Lower lobe of right lung (tissue), 2 donors: ENCODE measurements at regions not wholly inside any gene's neighbourhood (a gene's known extent, or its start where the extent isn't known, plus 50 kb on each side); places are given as distances from the start of the nearest gene placed in this dataset.

Experiments
- ATAC-seq, 2 donors: fragments of 200-7000 bp; cut with Tn5 transposase; one replicate each; pipeline ENCODE4 v1.9.1; 2020 to 2022; ENCODE audit warnings: mild to moderate bottlenecking in 2 of 2, moderate library complexity in 2 of 2
- DNase-seq: peaks from one replicate; pipeline ENCODE4 v3.0.0-alpha.2; 2020
- H3K27ac ChIP-seq: fragments of 200-600 bp; one replicate; pipeline ENCODE4 v1.8.0; 2022
- H3K27me3 ChIP-seq: fragments of 200-600 bp; one replicate; pipeline ENCODE4 v1.8.0; 2022; ENCODE audit warnings: low read depth
- H3K36me3 ChIP-seq: fragments of 200-600 bp; one replicate; pipeline ENCODE4 v1.8.0; 2022; ENCODE audit warnings: mild to moderate bottlenecking
- H3K4me1 ChIP-seq: fragments of 200-600 bp; one replicate; pipeline ENCODE4 v1.8.0; 2022
- H3K4me3 ChIP-seq: fragments of 200-600 bp; one replicate; pipeline ENCODE4 v1.8.0; 2022; ENCODE audit warnings: mild to moderate bottlenecking
- H3K9me3 ChIP-seq: fragments of 200-600 bp; one replicate; pipeline ENCODE4 v1.8.0; 2022
- intact Hi-C: fragments of 100-400 bp; cut with DNase I; formaldehyde crosslinking; loops from one replicate; pipeline ENCODE4 v1.11.0; 2022
- TF ChIP-seq, protein P1 (sequence below): fragments of 200-600 bp; IDR thresholded peaks from one replicate; pipeline ENCODE4 v1.8.0; 2022; ENCODE audit warnings: antibody characterized with exemption, mild to moderate bottlenecking
- donor health status: DM: no; HTN: yes; CAD: no; lungs with severe emphysema.

GRCh38 chr4:115376866-115377265 is 263.4 kb upstream of the NDST4 start:
- H3K9me3 ChIP-seq, result no peaks in the 10 kb centered on the region
- ATAC-seq (no peak), DNase-seq (no peak)
- no peak overlapping the region for H3K27ac ChIP-seq
- H3K4me1 ChIP-seq, result no peaks in the 10 kb centered on the region
- TF ChIP-seq, protein P1, sequence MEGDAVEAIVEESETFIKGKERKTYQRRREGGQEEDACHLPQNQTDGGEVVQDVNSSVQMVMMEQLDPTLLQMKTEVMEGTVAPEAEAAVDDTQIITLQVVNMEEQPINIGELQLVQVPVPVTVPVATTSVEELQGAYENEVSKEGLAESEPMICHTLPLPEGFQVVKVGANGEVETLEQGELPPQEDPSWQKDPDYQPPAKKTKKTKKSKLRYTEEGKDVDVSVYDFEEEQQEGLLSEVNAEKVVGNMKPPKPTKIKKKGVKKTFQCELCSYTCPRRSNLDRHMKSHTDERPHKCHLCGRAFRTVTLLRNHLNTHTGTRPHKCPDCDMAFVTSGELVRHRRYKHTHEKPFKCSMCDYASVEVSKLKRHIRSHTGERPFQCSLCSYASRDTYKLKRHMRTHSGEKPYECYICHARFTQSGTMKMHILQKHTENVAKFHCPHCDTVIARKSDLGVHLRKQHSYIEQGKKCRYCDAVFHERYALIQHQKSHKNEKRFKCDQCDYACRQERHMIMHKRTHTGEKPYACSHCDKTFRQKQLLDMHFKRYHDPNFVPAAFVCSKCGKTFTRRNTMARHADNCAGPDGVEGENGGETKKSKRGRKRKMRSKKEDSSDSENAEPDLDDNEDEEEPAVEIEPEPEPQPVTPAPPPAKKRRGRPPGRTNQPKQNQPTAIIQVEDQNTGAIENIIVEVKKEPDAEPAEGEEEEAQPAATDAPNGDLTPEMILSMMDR, result no peak
- H3K27me3 ChIP-seq, result no peaks in the 10 kb centered on the region
- no peak overlapping the region for H3K4me3 ChIP-seq
- intact Hi-C loops, result no loop called here
- no peaks in the 10 kb centered on the region for H3K36me3 ChIP-seq

DNA sequence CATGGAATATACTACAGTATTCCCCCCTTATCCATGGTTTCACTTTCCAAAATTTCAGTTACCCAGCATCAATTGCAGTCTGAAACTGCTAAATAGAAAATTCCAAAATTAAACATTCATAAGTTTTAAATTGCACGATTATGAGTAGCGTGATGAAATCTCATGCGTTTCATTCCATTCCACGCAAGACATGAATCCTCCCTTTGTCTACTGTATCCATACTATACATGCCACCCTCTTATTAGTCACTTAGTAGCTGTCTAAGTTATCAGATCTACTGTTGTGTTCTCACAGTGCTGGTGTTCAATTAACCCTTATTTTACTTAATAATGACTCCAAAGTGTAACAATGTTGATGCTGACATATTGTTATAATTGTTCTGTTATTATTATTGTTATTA is 261.2 kb upstream of the NDST4 start:
- Histone ChIP-seq H3K4me3 (no peak overlapping the region), H3K9me3 (no peaks in the 10 kb centered on the region), H3K27me3 (no peaks in the 10 kb centered on the region), H3K27ac (no peak overlapping the region), H3K36me3 (no peaks in the 10 kb centered on the region), H3K4me1 (no peaks in the 10 kb centered on the region)
- DNase-seq, result no peak
- intact Hi-C loops, result no loop called here
- TF ChIP-seq, protein P1, result no peak
- ATAC-seq, result no peak

- TF ChIP-seq, protein P1, result no peak
- Histone ChIP-seq H3K27ac (no peak overlapping the region), H3K4me1 (no peaks in the 10 kb centered on the region), H3K27me3 (no peaks in the 10 kb centered on the region), H3K9me3 (no peaks in the 10 kb centered on the region), H3K4me3 (no peak overlapping the region), H3K36me3 (no peaks in the 10 kb centered on the region)
- ATAC-seq (no peak), DNase-seq (no peak)
- intact Hi-C loops, result no loop called here
Observed at GRCh38 chr4:115370490-115370889, 257.1 kb upstream of the NDST4 start.

DNA sequence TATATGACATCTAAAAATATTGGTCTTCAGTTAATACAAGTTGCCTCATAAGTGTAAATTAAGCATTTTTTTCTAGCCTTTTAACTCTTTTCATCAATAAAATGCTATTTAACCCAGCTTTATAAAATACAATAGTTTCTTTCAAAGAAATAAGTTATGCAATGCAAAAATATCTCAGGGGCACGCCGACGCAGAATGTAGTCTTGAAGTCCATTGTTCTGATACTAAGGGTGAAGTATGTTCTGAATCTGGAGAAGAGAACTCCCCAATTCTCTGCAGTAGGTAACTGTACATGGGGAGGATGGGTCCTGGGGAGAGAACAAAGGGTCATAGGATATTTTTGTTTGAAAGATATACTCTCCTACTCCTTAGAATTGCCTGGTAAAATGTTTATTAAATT is 256.6 kb upstream of the NDST4 start:
- Histone ChIP-seq H3K4me3 (no peak overlapping the region), H3K4me1 (no peaks in the 10 kb centered on the region), H3K36me3 (no peaks in the 10 kb centered on the region), H3K27me3 (no peaks in the 10 kb centered on the region), H3K9me3 (no peaks in the 10 kb centered on the region), H3K27ac (no peak overlapping the region)
- no peak for ATAC-seq
- DNase-seq, result no peak
- intact Hi-C loops, result no loop called here
- TF ChIP-seq, protein P1, result no peak

GRCh38 chr4:115366390-115366789 is 253.0 kb upstream of the NDST4 start:
- Histone ChIP-seq H3K9me3 (no peaks in the 10 kb centered on the region), H3K4me1 (no peaks in the 10 kb centered on the region), H3K36me3 (no peaks in the 10 kb centered on the region), H3K27me3 (no peaks in the 10 kb centered on the region), H3K4me3 (no peak overlapping the region), H3K27ac (no peak overlapping the region)
- intact Hi-C loops, result no loop called here
- ATAC-seq (no peak), DNase-seq (no peak)
- TF ChIP-seq, protein P1, result no peak

DNA sequence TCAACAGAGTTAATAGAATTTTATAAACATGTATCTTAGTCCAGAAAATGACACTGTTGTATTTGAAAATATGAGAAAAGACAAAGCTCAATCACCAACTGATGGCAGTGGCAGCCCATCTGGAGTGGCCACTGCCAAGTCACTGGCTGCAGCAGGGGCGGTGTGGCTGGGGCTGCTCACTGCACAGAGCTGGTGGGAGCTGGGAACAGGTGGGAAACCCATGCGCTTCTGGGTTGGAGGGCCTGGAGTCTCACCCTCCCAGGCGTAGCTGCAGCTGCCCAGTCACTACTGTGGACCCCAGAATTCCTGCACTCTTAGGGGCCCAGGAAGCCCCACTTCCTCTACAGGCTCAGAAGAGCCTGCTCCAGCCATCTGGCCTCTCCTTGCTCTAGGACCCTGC is 251.8 kb upstream of the NDST4 start:
- Histone ChIP-seq H3K4me1 (no peaks in the 10 kb centered on the region), H3K36me3 (no peaks in the 10 kb centered on the region), H3K27ac (no peak overlapping the region), H3K4me3 (no peak overlapping the region), H3K9me3 (no peaks in the 10 kb centered on the region), H3K27me3 (no peaks in the 10 kb centered on the region)
- intact Hi-C loops, result no loop called here
- ATAC-seq (no peak), DNase-seq (peak; percentile 28)
- TF ChIP-seq, protein P1, result no peak
